GM12801 (cell line): ENCODE measurements at regions not wholly inside any gene's neighbourhood (a gene's known extent, or its start where the extent isn't known, plus 50 kb on each side); places are given as distances from the start of the nearest gene placed in this dataset.

Experiments used
- CTCF ChIP-seq: IDR thresholded peaks from one replicate; pipeline ENCODE4 v1.5.1; 2011; ENCODE audit warnings: control low read depth; ENCODE audit not compliant: insufficient read length; ENCODE audit errors: extremely low read depth

- no peak for TF ChIP-seq CTCF
Measured at GRCh38 chr20:57838670-57839151, 128.9 kb upstream of the PMEPA1 start.

- TF ChIP-seq CTCF = no peak
Measured at GRCh38 chr20:57837208-57838035, 127.6 kb upstream of the PMEPA1 start.

- TF ChIP-seq CTCF = no peak
Measured at GRCh38 chr20:57835588-57836455, 126.0 kb upstream of the PMEPA1 start.

GRCh38 chr20:57835074-57835452 is 125.2 kb upstream of the PMEPA1 start:
- TF ChIP-seq CTCF = no peak

GRCh38 chr20:57834306-57835073 is 124.7 kb upstream of the PMEPA1 start:
- TF ChIP-seq CTCF = no peak

- TF ChIP-seq CTCF = no peak
Measured at GRCh38 chr20:57831993-57832585, 122.3 kb upstream of the PMEPA1 start.
